HG03571 (cell line): ENCODE measurements at regions not wholly inside any gene's neighbourhood (a gene's known extent, or its start where the extent isn't known, plus 50 kb on each side); places are given as distances from the start of the nearest gene placed in this dataset.

Experiments used
- ATAC-seq: cut with Tn5 transposase; IDR thresholded peaks from one replicate; pipeline ENCODE4 v1.9.1; 2021; ENCODE audit not compliant: unreplicated experiment

GRCh38 chr2:226403369-226403768 lies 396.3 kb downstream of the IRS1 start:
- no peak for ATAC-seq

- no peak for ATAC-seq
Measured at GRCh38 chr2:226399006-226399405, 400.6 kb downstream of the IRS1 start.

DNA sequence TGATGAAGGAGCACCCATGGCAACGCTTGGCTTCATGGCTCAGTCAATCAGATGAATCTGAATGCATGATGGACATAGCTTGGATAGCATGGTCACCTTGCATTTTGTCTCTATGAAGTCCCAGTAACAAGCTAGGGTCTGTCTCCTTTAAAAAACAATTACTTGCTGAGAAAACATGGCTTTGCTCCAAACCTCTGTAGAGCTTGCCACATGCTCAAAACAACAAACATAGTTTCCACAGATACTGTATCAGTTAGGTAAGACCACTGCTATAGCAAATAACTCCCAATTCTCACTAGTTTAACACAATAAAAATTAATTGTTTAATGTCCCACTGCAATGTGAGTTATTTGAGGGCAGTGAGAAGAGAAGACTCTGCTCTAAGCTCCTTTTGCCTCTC lies 401.0 kb downstream of the IRS1 start:
- ATAC-seq = no peak

DNA sequence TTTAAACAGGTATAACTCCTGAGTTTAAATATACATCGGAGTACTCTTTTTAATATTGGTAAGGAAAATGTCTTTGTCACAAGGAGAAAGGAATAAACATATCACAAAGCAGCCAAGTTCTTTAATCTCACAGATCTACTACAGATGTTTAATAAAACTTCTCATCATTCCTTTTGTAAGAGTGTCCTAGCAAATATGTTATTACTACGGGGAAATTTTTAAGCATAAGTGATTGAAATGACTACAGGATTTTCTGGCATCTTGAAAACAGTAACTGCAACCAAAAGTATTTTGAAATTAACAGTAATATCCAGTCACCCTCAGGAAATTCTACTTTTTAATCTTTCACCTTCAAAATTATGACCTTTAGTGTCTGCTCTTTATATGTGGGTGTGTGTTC lies 403.1 kb downstream of the IRS1 start:
- ATAC-seq = no peak

GRCh38 chr2:226387499-226387942 lies 412.1 kb downstream of the IRS1 start:
- ATAC-seq = no peak

- ATAC-seq = no peak
Measured at GRCh38 chr2:226383461-226383860, 416.2 kb downstream of the IRS1 start.

- no peak for ATAC-seq
Measured at GRCh38 chr2:226380679-226381078, 418.9 kb downstream of the IRS1 start.

GRCh38 chr2:226378753-226379705 lies 420.6 kb downstream of the IRS1 start:
- no peak for ATAC-seq

GRCh38 chr2:226376516-226377180 lies 423.0 kb downstream of the IRS1 start:
- no peak for ATAC-seq

DNA sequence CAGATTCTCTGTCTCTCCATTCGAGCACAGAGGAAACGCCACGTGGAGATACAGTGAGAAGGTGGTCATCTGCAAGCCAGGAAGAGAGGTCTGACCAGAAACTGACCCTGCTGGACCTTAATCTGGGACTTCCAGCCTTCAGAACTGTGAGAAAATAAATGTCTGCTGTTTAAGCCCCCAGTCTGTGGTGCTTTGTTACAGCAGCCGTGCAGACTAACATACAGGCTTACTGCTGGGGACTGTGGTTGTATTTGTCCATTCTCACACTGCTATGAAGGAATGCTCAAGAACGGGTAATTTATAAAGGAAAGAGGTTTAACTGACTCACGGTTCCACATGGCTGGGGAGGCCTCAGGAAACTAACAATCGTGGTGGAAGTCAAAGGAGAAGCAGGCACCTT lies 432.7 kb downstream of the IRS1 start:
- ATAC-seq = no peak

DNA sequence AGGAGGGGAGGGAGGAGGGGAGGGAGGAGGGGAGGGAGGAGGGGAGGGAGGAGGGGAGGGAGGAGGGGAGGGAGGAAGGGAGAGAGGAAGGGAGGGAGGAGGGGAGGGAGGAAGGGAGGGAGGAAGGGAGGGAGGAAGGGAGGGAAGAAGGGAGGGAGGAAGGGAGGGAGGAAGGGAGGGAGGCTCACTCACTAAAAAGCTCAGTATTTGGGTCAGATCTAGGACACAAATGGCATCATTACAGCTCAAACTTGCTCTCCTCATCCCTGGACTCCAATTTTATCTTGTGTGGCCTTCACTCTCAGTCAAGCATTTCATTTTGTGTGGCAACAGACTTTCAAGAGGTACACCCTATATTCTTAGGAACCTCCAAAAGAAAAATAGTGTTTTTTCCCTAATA lies 435.4 kb downstream of the IRS1 start:
- no peak for ATAC-seq

GRCh38 chr2:226362980-226363379 lies 436.6 kb downstream of the IRS1 start:
- no peak for ATAC-seq

- ATAC-seq = no peak
Measured at GRCh38 chr2:226360658-226361057, 439.0 kb downstream of the IRS1 start.

- no peak for ATAC-seq
Measured at GRCh38 chr2:226358688-226359087, 440.9 kb downstream of the IRS1 start.

GRCh38 chr2:226357816-226358215 lies 441.8 kb downstream of the IRS1 start:
- no peak for ATAC-seq

DNA sequence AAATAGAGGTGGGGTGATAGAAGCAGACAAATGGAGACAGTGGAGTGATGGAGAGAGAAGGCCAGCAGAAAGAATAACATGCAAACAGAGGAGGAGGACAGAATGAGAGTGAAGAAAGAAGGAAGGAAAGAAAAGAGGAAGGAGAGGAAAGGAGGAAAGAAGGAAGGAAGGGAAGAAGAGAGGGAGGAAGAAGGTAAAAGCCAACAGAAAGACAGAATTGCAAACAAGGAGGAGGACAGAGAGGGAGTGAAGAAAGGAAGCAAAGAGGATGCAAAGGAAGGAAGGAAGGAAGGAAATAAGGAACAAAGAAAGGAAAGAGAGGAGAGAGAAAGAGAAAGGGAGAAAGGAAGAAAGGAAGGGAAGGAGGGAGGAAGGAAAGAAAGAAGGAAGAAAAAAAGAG lies 444.0 kb downstream of the IRS1 start:
- no peak for ATAC-seq

DNA sequence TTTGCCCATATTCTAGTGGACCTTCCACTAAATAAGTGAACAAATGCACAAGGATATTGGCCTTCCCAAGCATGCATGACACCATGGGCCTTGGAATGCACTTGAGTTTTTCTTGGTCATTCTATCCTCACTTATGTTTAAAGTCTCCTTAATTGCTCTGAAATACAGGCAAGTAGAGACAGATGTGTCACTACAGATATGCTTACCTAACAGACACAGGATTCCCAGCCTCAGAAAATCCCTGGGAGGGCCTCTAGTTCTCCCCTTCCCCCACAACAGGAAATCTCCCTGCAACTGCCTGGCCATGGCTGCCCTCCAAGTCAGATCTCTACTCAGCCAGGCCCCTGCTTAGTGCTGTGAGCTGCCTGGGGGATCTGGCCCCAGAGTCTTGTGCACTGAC lies 445.2 kb downstream of the IRS1 start:
- no peak for ATAC-seq

DNA sequence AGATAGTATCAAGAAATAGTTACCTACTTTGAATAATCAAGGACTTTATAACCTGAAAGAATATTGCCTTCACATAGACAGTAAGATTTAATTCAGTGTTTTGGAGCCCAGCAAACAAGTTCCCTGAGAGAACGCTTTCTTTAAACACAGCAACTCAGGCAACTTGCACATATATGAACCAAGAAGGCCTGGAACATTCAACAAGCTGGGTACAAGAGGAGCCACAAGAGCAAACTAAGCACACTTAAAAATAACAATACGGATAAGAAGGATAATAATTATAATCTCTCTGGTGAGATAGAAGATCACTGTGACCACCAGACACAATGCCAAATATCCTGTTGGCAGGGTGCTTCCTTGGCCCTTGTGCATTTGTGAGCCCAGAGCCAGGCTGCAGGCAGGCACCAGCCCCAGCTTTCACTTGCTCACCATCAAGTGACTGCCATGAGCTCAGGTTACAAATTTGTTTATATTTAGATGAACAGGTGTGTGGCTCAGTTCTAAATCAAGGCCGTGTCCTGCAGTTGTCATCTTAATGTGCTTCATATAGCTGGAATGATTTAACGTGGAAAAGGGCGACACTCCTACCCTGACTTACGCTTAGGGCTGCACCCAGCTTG lies 446.6 kb downstream of the IRS1 start:
- ATAC-seq = no peak

DNA sequence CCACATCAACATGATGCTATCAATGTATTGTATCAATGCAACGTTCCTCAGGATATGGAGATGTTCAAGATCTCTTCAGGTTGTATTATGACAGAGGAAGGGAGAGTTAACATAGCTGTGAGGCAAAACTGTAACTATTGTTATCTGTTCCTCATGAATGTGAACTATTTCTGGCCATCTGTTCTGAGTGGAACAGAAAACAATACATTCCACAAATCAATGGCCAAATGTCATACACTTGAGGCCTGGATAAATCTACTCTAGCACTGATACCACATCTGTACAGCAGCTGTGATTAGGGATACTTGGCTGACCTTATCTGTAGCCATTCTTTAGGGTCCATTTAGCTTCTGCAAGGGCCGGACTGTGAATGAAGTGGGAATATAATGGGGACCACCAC lies 447.9 kb downstream of the IRS1 start:
- ATAC-seq = no peak

- no peak for ATAC-seq
Measured at GRCh38 chr2:226339616-226340015, 460.0 kb downstream of the IRS1 start.

- ATAC-seq = no peak
Measured at GRCh38 chr2:226338825-226339224, 460.8 kb downstream of the IRS1 start.
